Adrenal gland (tissue), 9 donors: ENCODE measurements at regions not wholly inside any gene's neighbourhood (a gene's known extent, or its start where the extent isn't known, plus 50 kb on each side); places are given as distances from the start of the nearest gene placed in this dataset.

ENCODE experiments used
- DNase-seq, 7 donors: peaks; one replicate each; pipeline ENCODE4 v3.0.0-alpha.2; 2019 to 2020
- H3K27ac ChIP-seq, 5 donors: fragments of 200-600 bp; sonication (generic) in 4 of 5; 1 replicate in 3 of 5; 2 replicates in 2 of 5; pipeline versions ENCODE4 v1.5.1 to v1.8.0; 2016 to 2020; ENCODE audit warnings: mild to moderate bottlenecking in 1 of 5
- H3K27me3 ChIP-seq: fragments of 200-600 bp; 2 replicates; pipeline ENCODE4 v1.8.0; 2021
- H3K36me3 ChIP-seq, 2 donors: fragments of 200-600 bp; replicated peaks in 1 of 2; 1 replicate in 1 of 2; 2 replicates in 1 of 2; pipeline versions ENCODE4 v1.5.1 to v1.8.0; 2018 to 2022
- H3K4me1 ChIP-seq, 2 donors: fragments of 200-600 bp; replicated peaks in 1 of 2; 1 replicate in 1 of 2; 2 replicates in 1 of 2; pipeline versions ENCODE4 v1.5.1 to v1.8.0; 2018 to 2021
- H3K4me3 ChIP-seq, 4 donors: fragments of 200-600 bp; sonication (generic) in 3 of 4; one replicate each; pipeline ENCODE4 v1.5.1; 2016 to 2018
- H3K9me3 ChIP-seq, 3 donors: fragments of 200-600 bp; sonication (generic) in 1 of 3; replicated peaks in 1 of 3; 1 replicate in 2 of 3; 2 replicates in 1 of 3; pipeline versions ENCODE4 v1.5.1 to v1.8.0; 2016 to 2021
- CTCF ChIP-seq, 6 experiments: fragments of 450-650 bp in 4 of 6; fragments of 200-600 bp in 2 of 6; sonication (generic) in 1 of 6; IDR thresholded peaks; 1 replicate in 5 of 6; 2 replicates in 1 of 6; pipeline versions ENCODE4 v1.5.1 to v1.8.0; 2016 to 2021; ENCODE audit warnings: antibody characterized with exemption in 6 of 6, mild to moderate bottlenecking in 2 of 6, moderate library complexity in 1 of 6
- POLR2A ChIP-seq, 2 donors: fragments of 450-650 bp; IDR thresholded peaks; one replicate each; pipeline ENCODE4 v1.6.1; 2017; ENCODE audit warnings: antibody characterized with exemption in 2 of 2, mild to moderate bottlenecking in 2 of 2, moderate library complexity in 1 of 2
- WGBS, 4 donors: extraction: QIAGEN DNeasy Blood & Tissue Kit in 2 of 4; methylation state at CpG; one replicate each; pipeline versions ENCODE4 v1.1.5 to v1.1.7; 2013 to 2017; 5-methylcytosine and 5-hydroxymethylcytosine counted together
- intact Hi-C, 2 donors: fragments of 100-400 bp; cut with DNase I; formaldehyde crosslinking; loops; one replicate each; pipeline versions ENCODE4 v1.14.1 to v1.15.0; 2022 to 2023
- donor health status: healthy with polysubstance abuse.
- donor health status: Bipolar disorder and iron deficiency.
- donor health status: DM: yes; HTN: yes; CAD: no.
- donor health status: DM: no; HTN: no; CAD: no.
- donor health status: DM: no; HTN: no; CAD: no.

- no peaks in the 10 kb centered on the region for H3K36me3 ChIP-seq
- TF ChIP-seq CTCF (IDR thresholded peaks at IDR 0.05), result no peak
- no peak for TF ChIP-seq POLR2A (IDR thresholded peaks at IDR 0.05)
- no peak overlapping the region for H3K4me3 ChIP-seq
- intact Hi-C loops, result no loop called here
- no peak overlapping the region for H3K27ac ChIP-seq
- no peaks in the 10 kb centered on the region for H3K4me1 ChIP-seq
- H3K27me3 ChIP-seq, result no peaks in the 10 kb centered on the region
- 44 to 55% (median 48%) methylated on average over 3 of the region's 3 CpGs for WGBS, 4 donors
- DNase-seq, result no peak
- H3K9me3 ChIP-seq, result peaks cover 0 to 2% (median 0%) of the 10 kb centered on the region in 3 donors
Observed at GRCh38 chr10:107739951-107740350, 575.4 kb upstream of the SORCS1 start.

GRCh38 chr10:107733328-107734130 is 569.0 kb upstream of the SORCS1 start:
- H3K9me3 ChIP-seq, result peaks cover 0 to 7% (median 0%) of the 10 kb centered on the region in 3 donors
- no peak for DNase-seq
- H3K4me1 ChIP-seq, result no peaks in the 10 kb centered on the region
- no peaks in the 10 kb centered on the region for H3K27me3 ChIP-seq
- H3K27ac ChIP-seq, result no peak overlapping the region
- H3K4me3 ChIP-seq, result no peak overlapping the region
- TF ChIP-seq POLR2A (IDR thresholded peaks at IDR 0.05) (no peak), CTCF (IDR thresholded peaks at IDR 0.05) (no peak)
- intact Hi-C loops, result no loop called here
- H3K36me3 ChIP-seq, result no peaks in the 10 kb centered on the region
- 43 to 90% (median 64%) methylated on average over 2 of the region's 2 CpGs for WGBS, 4 donors

GRCh38 chr10:107732045-107732444 is 567.5 kb upstream of the SORCS1 start:
- Histone ChIP-seq H3K9me3 (peaks cover 0 to 7% (median 0%) of the 10 kb centered on the region in 3 donors), H3K27ac (no peak overlapping the region), H3K4me3 (no peak overlapping the region), H3K36me3 (no peaks in the 10 kb centered on the region), H3K4me1 (no peaks in the 10 kb centered on the region), H3K27me3 (no peaks in the 10 kb centered on the region)
- TF ChIP-seq CTCF (IDR thresholded peaks at IDR 0.05) (no peak), POLR2A (IDR thresholded peaks at IDR 0.05) (no peak)
- 81 to 92% (median 89%) methylated on average over 7 of the region's 7 CpGs for WGBS, 4 donors
- DNase-seq, result no peak
- intact Hi-C loops, result no loop called here

- TF ChIP-seq CTCF (IDR thresholded peaks at IDR 0.05) (no peak), POLR2A (IDR thresholded peaks at IDR 0.05) (no peak)
- Histone ChIP-seq H3K36me3 (no peaks in the 10 kb centered on the region), H3K4me1 (no peaks in the 10 kb centered on the region), H3K27me3 (no peaks in the 10 kb centered on the region), H3K9me3 (no peaks in the 10 kb centered on the region), H3K27ac (no peak overlapping the region), H3K4me3 (no peak overlapping the region)
- 64 to 75% (median 69%) methylated on average over 5 of the region's 5 CpGs for WGBS, 4 donors
- intact Hi-C loops, result no loop called here
- no peak for DNase-seq
Observed at GRCh38 chr10:107728807-107729206, 564.3 kb upstream of the SORCS1 start.
